HepG2 (cell line): ENCODE measurements at regions not wholly inside any gene's neighbourhood (a gene's known extent, or its start where the extent isn't known, plus 50 kb on each side); places are given as distances from the start of the nearest gene placed in this dataset.

Experiments used
- ATAC-seq: fragments of 200-7000 bp; cut with Tn5 transposase; 3 replicates; pipeline ENCODE4 v1.9.1; 2020; ENCODE audit warnings: mild to moderate bottlenecking, moderate library complexity
- BruUV-seq: library from RNA; stranded (reverse); fragments of 400-500 nt; replicated peaks from 2 replicates; lab custom pipeline; 2021; lab: Mats Ljungman, UMichigan
- CTCF ChIA-PET: fragments of 300-600 bp; formaldehyde crosslinking; extraction: SDS; loops from one replicate; lab custom pipeline; 2021; ENCODE audit warnings: low total read pairs, inconsistent platforms, low intra/inter-chr PET ratio; lab: Yijun Ruan, JAX
- POLR2A ChIA-PET: fragments of 350-600 bp; sonication (Branson Sonifier 250); formaldehyde crosslinking; loops from one replicate; lab custom pipeline; 2020; ENCODE audit warnings: antibody characterized with exemption, inconsistent platforms; lab: Yijun Ruan, JAX
- DNase-seq: peaks from one replicate; pipeline ENCODE4 v3.0.0-alpha.2; 2015; ENCODE audit warnings: low spot score
- FAIRE-seq: peaks from 3 replicates; lab custom pipeline; 2011; peaks lifted over from hg19 to GRCh38; lab: Jason Lieb, UNC
- H2AFZ ChIP-seq: one replicate; pipeline ENCODE4 v1.6.1; 2011; ENCODE audit warnings: low read length, inconsistent platforms
- H3K27ac ChIP-seq: fragments of 300-600 bp; 3 replicates; pipeline ENCODE4 v1.8.0; 2011; ENCODE audit warnings: mixed run types, mild to moderate bottlenecking, mixed read lengths, low read length, inconsistent platforms; ENCODE audit not compliant: insufficient read depth; ENCODE audit errors: extremely low read length
- H3K27me3 ChIP-seq, 2 experiments: fragments of 200-600 bp in 1 of 2; 2 replicates in 1 of 2; 3 replicates in 1 of 2; pipeline versions ENCODE4 v1.6.0 to v1.8.0; 2011; ENCODE audit warnings: low read length in 2 of 2, mild to moderate bottlenecking in 2 of 2, moderate library complexity in 2 of 2, inconsistent platforms in 1 of 2; ENCODE audit not compliant: insufficient read depth in 2 of 2, control insufficient read depth in 1 of 2
- H3K36me3 ChIP-seq, 2 experiments: fragments of 200-600 bp in 1 of 2; replicated peaks in 1 of 2; 2 replicates in 1 of 2; 3 replicates in 1 of 2; pipeline versions ENCODE4 v1.5.1 to v1.8.0; 2011; ENCODE audit warnings: low read length in 2 of 2, inconsistent platforms in 1 of 2; ENCODE audit not compliant: insufficient read depth in 2 of 2, control insufficient read depth in 1 of 2
- H3K4me1 ChIP-seq: 2 replicates; pipeline ENCODE4 v1.5.1; 2012; ENCODE audit warnings: low read length, inconsistent platforms; ENCODE audit not compliant: insufficient read depth
- H3K4me2 ChIP-seq: 2 replicates; pipeline ENCODE4 v1.6.0; 2011; ENCODE audit warnings: low read depth, low read length, inconsistent platforms
- H3K4me3 ChIP-seq, 3 experiments: fragments of 200-600 bp in 1 of 3; sonication (generic), shearing (Covaris generic) in 1 of 3; replicated peaks in 1 of 3; 2 replicates each; pipeline ENCODE4 v1.5.1; 2011 to 2016; ENCODE audit warnings: low read length in 3 of 3, inconsistent platforms in 2 of 3, low read depth in 2 of 3, mild to moderate bottlenecking in 2 of 3, control low read depth in 1 of 3, mixed read lengths in 1 of 3; ENCODE audit not compliant: insufficient read depth in 1 of 3
- H3K79me2 ChIP-seq: one replicate; pipeline ENCODE4 v1.6.1; 2011; ENCODE audit warnings: low read length, inconsistent platforms; ENCODE audit not compliant: insufficient read depth
- H3K9ac ChIP-seq: 2 replicates; pipeline ENCODE4 v1.6.0; 2011; ENCODE audit warnings: mild to moderate bottlenecking, low read depth, low read length, inconsistent platforms; ENCODE audit not compliant: insufficient read depth
- H3K9me3 ChIP-seq: 2 replicates; pipeline ENCODE4 v1.5.1; 2012; ENCODE audit warnings: mild to moderate bottlenecking, low read length
- H4K20me1 ChIP-seq: 2 replicates; pipeline ENCODE4 v1.6.0; 2011; ENCODE audit warnings: inconsistent platforms, mild to moderate bottlenecking, low read length, moderate library complexity; ENCODE audit not compliant: insufficient read depth
- SMAD9 ChIP-seq: sonication (generic); formaldehyde crosslinking; IDR thresholded peaks from 2 replicates; pipeline ENCODE4 v1.5.1; 2020; ENCODE audit warnings: mild to moderate bottlenecking, missing genetic modification reagents
- ZFP36L1 ChIP-seq: sonication (generic); formaldehyde crosslinking; IDR thresholded peaks from 2 replicates; pipeline ENCODE4 v1.8.0; 2022; ENCODE audit warnings: mild to moderate bottlenecking, missing genetic modification reagents, moderate library complexity
- ZFP82 ChIP-seq: sonication (generic); formaldehyde crosslinking; IDR thresholded peaks from 2 replicates; pipeline ENCODE4 v1.5.1; 2020; ENCODE audit warnings: mild to moderate bottlenecking, missing genetic modification reagents, borderline replicate concordance
- ZNF33A ChIP-seq: sonication (generic); formaldehyde crosslinking; IDR thresholded peaks from 2 replicates; pipeline ENCODE4 v1.5.1; 2020; ENCODE audit warnings: missing genetic modification reagents, mild to moderate bottlenecking, moderate library complexity, borderline replicate concordance
- ZNF746 ChIP-seq: sonication (generic); formaldehyde crosslinking; IDR thresholded peaks from 2 replicates; pipeline ENCODE4 v1.8.0; 2022; ENCODE audit warnings: mild to moderate bottlenecking, missing genetic modification reagents
- WGBS: methylation state at CpG from one replicate; pipeline ENCODE4 v1.1.6; 2017; ENCODE audit warnings: low lambda C conversion rate; 5-methylcytosine and 5-hydroxymethylcytosine counted together
- in situ Hi-C: cut with HindIII; loops from 2 replicates; pipeline ENCODE4 v1.10.0; 2017; ENCODE audit warnings: low pct_unique_long_range_greater_than_20kb; ENCODE audit not compliant: extremely low pct_ligation_motif_present
- intact Hi-C: fragments of 100-400 bp; cut with micrococcal nuclease; formaldehyde crosslinking; loops from one replicate; pipeline ENCODE4 v1.10.0; 2022; ENCODE audit not compliant: unreplicated experiment
- TF ChIP-seq, protein P1 (sequence below): sonication (generic); formaldehyde crosslinking; IDR thresholded peaks from 2 replicates; pipeline ENCODE4 v1.4.0; 2020; ENCODE audit warnings: missing genetic modification reagents
- TF ChIP-seq, protein P2 (sequence below): sonication (generic); formaldehyde crosslinking; IDR thresholded peaks from 2 replicates; pipeline ENCODE4 v1.4.0; 2020; ENCODE audit warnings: low read depth, mild to moderate bottlenecking, missing genetic modification reagents
- TF ChIP-seq, protein P3 (sequence below): sonication (generic); formaldehyde crosslinking; IDR thresholded peaks from 2 replicates; pipeline ENCODE4 v1.4.0; 2020; ENCODE audit warnings: missing genetic modification reagents, borderline replicate concordance
- TF ChIP-seq, protein P4 (sequence below): IDR thresholded peaks from 2 replicates; pipeline ENCODE4 v1.6.1; 2012; ENCODE audit warnings: low read length, improper control_type of control experiment

DNA sequence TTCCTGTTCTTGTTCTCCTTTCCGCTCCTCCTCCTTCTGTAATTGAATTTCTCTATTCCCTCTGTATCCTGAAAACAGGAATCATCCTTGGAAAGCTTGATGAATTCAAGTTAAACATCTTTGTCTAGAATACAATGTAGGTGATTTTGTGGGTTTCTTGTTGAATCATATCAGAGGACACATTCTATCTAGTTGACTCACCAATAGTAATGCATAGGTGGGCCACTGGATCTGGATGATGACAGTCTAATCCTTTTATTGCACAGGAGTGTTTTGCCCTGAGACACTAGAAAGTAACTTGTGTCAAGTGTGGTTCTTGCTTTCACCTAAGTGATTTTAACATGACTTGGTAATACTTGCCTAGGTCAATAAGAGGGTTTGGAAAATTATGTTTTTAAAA is 164.3 kb downstream of the RFPL4B start:
- no peak overlapping the region for H3K27ac ChIP-seq
- H3K9ac ChIP-seq, result no peak overlapping the region
- POLR2A ChIA-PET, result no interaction called here
- TF ChIP-seq, protein P1, sequence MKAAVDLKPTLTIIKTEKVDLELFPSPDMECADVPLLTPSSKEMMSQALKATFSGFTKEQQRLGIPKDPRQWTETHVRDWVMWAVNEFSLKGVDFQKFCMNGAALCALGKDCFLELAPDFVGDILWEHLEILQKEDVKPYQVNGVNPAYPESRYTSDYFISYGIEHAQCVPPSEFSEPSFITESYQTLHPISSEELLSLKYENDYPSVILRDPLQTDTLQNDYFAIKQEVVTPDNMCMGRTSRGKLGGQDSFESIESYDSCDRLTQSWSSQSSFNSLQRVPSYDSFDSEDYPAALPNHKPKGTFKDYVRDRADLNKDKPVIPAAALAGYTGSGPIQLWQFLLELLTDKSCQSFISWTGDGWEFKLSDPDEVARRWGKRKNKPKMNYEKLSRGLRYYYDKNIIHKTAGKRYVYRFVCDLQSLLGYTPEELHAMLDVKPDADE (CRISPR knock-in tag), result no peak
- TF ChIP-seq ZFP36L1 (CRISPR knock-in tag), result no peak
- TF ChIP-seq ZFP82 (CRISPR knock-in tag), result no peak
- no peak for TF ChIP-seq SMAD9 (CRISPR knock-in tag)
- no peak for TF ChIP-seq ZNF33A (CRISPR knock-in tag)
- 4% methylated on average over 1 of the region's 1 CpG for WGBS
- H3K4me2 ChIP-seq, result no peak overlapping the region
- no TSS peak for BruUV-seq
- no peaks in the 10 kb centered on the region for H3K4me1 ChIP-seq
- no peak overlapping the region for H2AFZ ChIP-seq
- H3K9me3 ChIP-seq, result peaks cover 7% of the 10 kb centered on the region; the same call in 1 of the 2 replicates
- FAIRE-seq (no peak), DNase-seq (no peak), ATAC-seq (no peak)
- in situ Hi-C loops (no loop called here), intact Hi-C loops (no loop called here)
- no peak overlapping the region for H3K4me3 ChIP-seq
- no peaks in the 10 kb centered on the region for H3K79me2 ChIP-seq
- no peaks in the 10 kb centered on the region for H3K36me3 ChIP-seq
- CTCF ChIA-PET, result no interaction called here
- no peaks in the 10 kb centered on the region for H3K27me3 ChIP-seq
- H4K20me1 ChIP-seq, result no peaks in the 10 kb centered on the region

DNA sequence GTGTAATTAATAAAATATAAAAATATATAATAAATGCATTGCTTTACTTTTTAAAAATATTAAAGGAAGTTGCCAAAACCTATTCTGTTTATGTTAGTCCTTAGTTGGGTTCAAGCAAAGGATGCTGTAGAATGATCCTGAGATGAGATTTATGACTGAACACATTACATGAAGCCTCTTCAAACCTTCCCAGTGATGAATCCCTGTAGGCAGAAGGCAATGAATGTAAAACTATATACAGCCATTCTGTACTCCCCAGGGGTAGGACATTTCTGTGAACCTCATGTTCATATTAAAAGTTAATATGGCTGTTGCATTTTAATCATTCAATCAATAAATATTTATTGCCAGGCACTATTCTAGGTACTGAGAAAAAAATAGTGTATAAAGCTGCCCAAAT is 166.0 kb downstream of the RFPL4B start:
- Histone ChIP-seq H3K27ac (no peak overlapping the region), H3K79me2 (no peaks in the 10 kb centered on the region), H3K9me3 (peaks cover 7% of the 10 kb centered on the region; the same call in 1 of the 2 replicates), H3K4me2 (no peak overlapping the region), H3K36me3 (no peaks in the 10 kb centered on the region), H3K9ac (no peak overlapping the region), H2AFZ (no peak overlapping the region), H3K4me1 (no peaks in the 10 kb centered on the region), H3K4me3 (no peak overlapping the region), H3K27me3 (no peaks in the 10 kb centered on the region), H4K20me1 (no peaks in the 10 kb centered on the region)
- no TSS peak for BruUV-seq
- DNase-seq, result no peak
- POLR2A ChIA-PET, result no interaction called here
- intact Hi-C loops, result no loop called here
- no peak for ATAC-seq
- FAIRE-seq, result no peak
- CTCF ChIA-PET, result no interaction called here
- in situ Hi-C loops, result no loop called here
- TF ChIP-seq, protein P2, sequence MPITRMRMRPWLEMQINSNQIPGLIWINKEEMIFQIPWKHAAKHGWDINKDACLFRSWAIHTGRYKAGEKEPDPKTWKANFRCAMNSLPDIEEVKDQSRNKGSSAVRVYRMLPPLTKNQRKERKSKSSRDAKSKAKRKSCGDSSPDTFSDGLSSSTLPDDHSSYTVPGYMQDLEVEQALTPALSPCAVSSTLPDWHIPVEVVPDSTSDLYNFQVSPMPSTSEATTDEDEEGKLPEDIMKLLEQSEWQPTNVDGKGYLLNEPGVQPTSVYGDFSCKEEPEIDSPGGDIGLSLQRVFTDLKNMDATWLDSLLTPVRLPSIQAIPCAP (CRISPR knock-in tag), result no peak
- TF ChIP-seq, protein P3, sequence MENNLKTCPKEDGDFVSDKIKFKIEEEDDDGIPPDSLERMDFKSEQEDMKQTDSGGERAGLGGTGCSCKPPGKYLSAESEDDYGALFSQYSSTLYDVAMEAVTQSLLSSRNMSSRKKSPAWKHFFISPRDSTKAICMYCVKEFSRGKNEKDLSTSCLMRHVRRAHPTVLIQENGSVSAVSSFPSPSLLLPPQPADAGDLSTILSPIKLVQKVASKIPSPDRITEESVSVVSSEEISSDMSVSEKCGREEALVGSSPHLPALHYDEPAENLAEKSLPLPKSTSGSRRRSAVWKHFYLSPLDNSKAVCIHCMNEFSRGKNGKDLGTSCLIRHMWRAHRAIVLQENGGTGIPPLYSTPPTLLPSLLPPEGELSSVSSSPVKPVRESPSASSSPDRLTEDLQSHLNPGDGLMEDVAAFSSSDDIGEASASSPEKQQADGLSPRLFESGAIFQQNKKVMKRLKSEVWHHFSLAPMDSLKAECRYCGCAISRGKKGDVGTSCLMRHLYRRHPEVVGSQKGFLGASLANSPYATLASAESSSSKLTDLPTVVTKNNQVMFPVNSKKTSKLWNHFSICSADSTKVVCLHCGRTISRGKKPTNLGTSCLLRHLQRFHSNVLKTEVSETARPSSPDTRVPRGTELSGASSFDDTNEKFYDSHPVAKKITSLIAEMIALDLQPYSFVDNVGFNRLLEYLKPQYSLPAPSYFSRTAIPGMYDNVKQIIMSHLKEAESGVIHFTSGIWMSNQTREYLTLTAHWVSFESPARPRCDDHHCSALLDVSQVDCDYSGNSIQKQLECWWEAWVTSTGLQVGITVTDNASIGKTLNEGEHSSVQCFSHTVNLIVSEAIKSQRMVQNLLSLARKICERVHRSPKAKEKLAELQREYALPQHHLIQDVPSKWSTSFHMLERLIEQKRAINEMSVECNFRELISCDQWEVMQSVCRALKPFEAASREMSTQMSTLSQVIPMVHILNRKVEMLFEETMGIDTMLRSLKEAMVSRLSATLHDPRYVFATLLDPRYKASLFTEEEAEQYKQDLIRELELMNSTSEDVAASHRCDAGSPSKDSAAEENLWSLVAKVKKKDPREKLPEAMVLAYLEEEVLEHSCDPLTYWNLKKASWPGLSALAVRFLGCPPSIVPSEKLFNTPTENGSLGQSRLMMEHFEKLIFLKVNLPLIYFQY (CRISPR knock-in tag), result no peak
- TF ChIP-seq, protein P4, sequence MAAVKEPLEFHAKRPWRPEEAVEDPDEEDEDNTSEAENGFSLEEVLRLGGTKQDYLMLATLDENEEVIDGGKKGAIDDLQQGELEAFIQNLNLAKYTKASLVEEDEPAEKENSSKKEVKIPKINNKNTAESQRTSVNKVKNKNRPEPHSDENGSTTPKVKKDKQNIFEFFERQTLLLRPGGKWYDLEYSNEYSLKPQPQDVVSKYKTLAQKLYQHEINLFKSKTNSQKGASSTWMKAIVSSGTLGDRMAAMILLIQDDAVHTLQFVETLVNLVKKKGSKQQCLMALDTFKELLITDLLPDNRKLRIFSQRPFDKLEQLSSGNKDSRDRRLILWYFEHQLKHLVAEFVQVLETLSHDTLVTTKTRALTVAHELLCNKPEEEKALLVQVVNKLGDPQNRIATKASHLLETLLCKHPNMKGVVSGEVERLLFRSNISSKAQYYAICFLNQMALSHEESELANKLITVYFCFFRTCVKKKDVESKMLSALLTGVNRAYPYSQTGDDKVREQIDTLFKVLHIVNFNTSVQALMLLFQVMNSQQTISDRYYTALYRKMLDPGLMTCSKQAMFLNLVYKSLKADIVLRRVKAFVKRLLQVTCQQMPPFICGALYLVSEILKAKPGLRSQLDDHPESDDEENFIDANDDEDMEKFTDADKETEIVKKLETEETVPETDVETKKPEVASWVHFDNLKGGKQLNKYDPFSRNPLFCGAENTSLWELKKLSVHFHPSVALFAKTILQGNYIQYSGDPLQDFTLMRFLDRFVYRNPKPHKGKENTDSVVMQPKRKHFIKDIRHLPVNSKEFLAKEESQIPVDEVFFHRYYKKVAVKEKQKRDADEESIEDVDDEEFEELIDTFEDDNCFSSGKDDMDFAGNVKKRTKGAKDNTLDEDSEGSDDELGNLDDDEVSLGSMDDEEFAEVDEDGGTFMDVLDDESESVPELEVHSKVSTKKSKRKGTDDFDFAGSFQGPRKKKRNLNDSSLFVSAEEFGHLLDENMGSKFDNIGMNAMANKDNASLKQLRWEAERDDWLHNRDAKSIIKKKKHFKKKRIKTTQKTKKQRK, result no peak
- TF ChIP-seq ZNF746 (CRISPR knock-in tag), result no peak
